ENCODE measurements at regions not wholly inside any gene's neighbourhood (a gene's known extent, or its start where the extent isn't known, plus 50 kb on each side); places are given as distances from the start of the nearest gene placed in this dataset.

DNA sequence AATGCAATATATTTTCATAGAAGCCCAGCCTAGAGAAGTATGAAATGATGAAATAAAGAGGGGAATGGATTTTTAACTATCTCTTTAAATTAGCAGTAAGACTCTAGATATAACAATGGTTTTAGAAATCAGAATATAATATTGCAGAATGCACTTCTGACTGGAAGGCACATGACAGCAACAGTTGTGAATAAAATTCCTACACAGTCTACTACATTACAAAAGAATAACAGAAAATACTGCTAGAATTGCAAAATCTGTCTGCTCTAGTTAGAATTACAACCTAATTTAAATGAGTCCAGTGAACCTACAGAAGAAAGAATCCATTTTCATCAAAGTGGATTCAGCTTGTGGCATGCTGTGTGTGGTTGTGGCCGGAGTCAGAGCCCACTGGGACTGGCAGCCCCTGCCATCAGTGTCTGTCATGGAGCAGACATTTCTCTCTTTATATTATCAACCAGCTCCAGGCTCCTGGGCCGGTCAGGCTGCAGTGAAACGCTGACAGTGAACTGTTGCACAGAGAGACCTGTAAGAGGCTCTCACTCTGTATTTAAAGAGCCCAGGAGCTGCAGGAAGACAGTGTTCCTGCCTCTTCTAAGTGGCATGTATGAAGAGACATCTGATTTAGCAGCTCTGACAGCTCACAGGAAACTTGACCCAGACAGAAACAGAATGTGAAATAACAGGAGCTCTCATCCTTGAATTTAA is 1523.8 kb upstream of the CADM2 start:
- H3K79me2 ChIP-seq (ENCODE audit: insufficient read depth, low read length): no peaks in the 10 kb centered on the region
- CTCF ChIA-PET: no interaction called here
- TF ChIP-seq, protein P1, sequence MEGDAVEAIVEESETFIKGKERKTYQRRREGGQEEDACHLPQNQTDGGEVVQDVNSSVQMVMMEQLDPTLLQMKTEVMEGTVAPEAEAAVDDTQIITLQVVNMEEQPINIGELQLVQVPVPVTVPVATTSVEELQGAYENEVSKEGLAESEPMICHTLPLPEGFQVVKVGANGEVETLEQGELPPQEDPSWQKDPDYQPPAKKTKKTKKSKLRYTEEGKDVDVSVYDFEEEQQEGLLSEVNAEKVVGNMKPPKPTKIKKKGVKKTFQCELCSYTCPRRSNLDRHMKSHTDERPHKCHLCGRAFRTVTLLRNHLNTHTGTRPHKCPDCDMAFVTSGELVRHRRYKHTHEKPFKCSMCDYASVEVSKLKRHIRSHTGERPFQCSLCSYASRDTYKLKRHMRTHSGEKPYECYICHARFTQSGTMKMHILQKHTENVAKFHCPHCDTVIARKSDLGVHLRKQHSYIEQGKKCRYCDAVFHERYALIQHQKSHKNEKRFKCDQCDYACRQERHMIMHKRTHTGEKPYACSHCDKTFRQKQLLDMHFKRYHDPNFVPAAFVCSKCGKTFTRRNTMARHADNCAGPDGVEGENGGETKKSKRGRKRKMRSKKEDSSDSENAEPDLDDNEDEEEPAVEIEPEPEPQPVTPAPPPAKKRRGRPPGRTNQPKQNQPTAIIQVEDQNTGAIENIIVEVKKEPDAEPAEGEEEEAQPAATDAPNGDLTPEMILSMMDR (IDR thresholded peaks at IDR 0.05 in 2 of 3, conservative IDR thresholded peaks at IDR 0.05 in 1 of 3; ENCODE audit: borderline replicate concordance in 1 of 3, insufficient read depth in 1 of 3, low read depth in 2 of 3, low read length in 2 of 3): no peak
- TF ChIP-seq ZFX (IDR thresholded peaks at IDR 0.05) (no peak), CBX3 (IDR thresholded peaks at IDR 0.05; ENCODE audit: low read depth) (no peak), EGR1 (IDR thresholded peaks at IDR 0.05; ENCODE audit: low read depth) (no peak), SRF (IDR thresholded peaks at IDR 0.05; ENCODE audit: low read depth) (no peak), ELF1 (IDR thresholded peaks at IDR 0.05; ENCODE audit: borderline replicate concordance, low read depth) (no peak), SIN3A (IDR thresholded peaks at IDR 0.05; ENCODE audit: low read depth) (no peak), ZNF274 (IDR thresholded peaks at IDR 0.05; ENCODE audit: low read depth, low read length) (no peak)
- no peaks in the 10 kb centered on the region for H3K27me3 ChIP-seq (ENCODE audit: insufficient read depth, low read length)
- ATAC-seq (no peak), DNase-seq (ENCODE audit: low read depth, low spot score) (no peak)
- no TSS peak for BruUV-seq (replicated peaks)
- no peak overlapping the region for H3K4me3 ChIP-seq (replicated peaks in 1 of 2; ENCODE audit: low read depth in 1 of 2, low read length in 2 of 2)
- no peak overlapping the region for H3K4me2 ChIP-seq (ENCODE audit: low read length)
- H2AFZ ChIP-seq (ENCODE audit: low read depth, low read length, poor library complexity, severe bottlenecking): no peak overlapping the region
- no peaks in the 10 kb centered on the region for H3K36me3 ChIP-seq (ENCODE audit: control insufficient read depth in 1 of 2, insufficient read depth in 2 of 2, low read length in 2 of 2)
- no peaks in the 10 kb centered on the region for H3K9me2 ChIP-seq (ENCODE audit: insufficient read depth)
- RAD21 ChIA-PET (ENCODE audit: low non-redundant PET in 1 of 2, low total read pairs in 2 of 2, uncharacterized antibody in 2 of 2, unreplicated experiment in 2 of 2): no interaction called here
- H3K9ac ChIP-seq (ENCODE audit: low read length): no peak overlapping the region
- no peaks in the 10 kb centered on the region for H4K20me1 ChIP-seq (ENCODE audit: insufficient read depth)
- H3K9me3 ChIP-seq (ENCODE audit: control insufficient read depth in 1 of 2, insufficient read depth in 1 of 2, low read depth in 1 of 2, low read length in 2 of 2): peaks cover 18 to 19% of the 10 kb centered on the region in 2 experiments; a peak in 3 of 4 replicates
- H3K27ac ChIP-seq (ENCODE audit: low read depth, low read length): no peak overlapping the region
- intact Hi-C loops (cut with micrococcal nuclease): no loop called here
- POLR2A ChIA-PET: no interaction called here
- H3K4me1 ChIP-seq (ENCODE audit: control insufficient read depth in 1 of 2, insufficient read depth in 2 of 2, low read length in 2 of 2): no peaks in the 10 kb centered on the region

DNA sequence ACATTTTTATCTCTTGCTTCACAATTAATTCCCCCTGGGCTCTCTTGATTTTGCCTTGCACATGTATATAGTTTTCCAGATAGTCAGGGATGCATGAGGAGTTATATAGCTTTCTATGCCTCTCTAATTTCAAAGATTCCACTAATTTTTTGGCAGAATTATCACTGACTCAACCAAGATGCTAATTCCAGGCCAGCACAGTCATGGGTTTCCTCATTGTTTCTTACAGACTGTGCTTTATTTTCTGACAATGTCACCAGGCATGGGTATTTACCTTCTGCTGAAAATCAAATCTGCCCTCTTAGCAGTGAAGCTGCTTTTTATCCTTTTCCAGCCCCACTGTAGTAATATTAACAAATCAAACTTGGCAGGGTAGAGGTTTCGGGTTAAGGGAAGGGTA is 1520.6 kb upstream of the CADM2 start:
- H3K4me2 ChIP-seq (ENCODE audit: low read length): no peak overlapping the region

More for the DNA sequence above, 1520.6 kb upstream of the CADM2 start:
- no peak for DNase-seq (ENCODE audit: low read depth, low spot score)
- Histone ChIP-seq H3K4me3 (replicated peaks in 1 of 2; ENCODE audit: low read depth in 1 of 2, low read length in 2 of 2) (no peak overlapping the region), H3K9ac (ENCODE audit: low read length) (no peak overlapping the region), H3K9me3 (ENCODE audit: control insufficient read depth in 1 of 2, insufficient read depth in 1 of 2, low read depth in 1 of 2, low read length in 2 of 2) (peaks cover 19 to 36% of the 10 kb centered on the region in 2 experiments; a peak in 3 of 4 replicates), H3K79me2 (ENCODE audit: insufficient read depth, low read length) (no peaks in the 10 kb centered on the region), H2AFZ (ENCODE audit: low read depth, low read length, poor library complexity, severe bottlenecking) (no peak overlapping the region), H3K4me1 (ENCODE audit: control insufficient read depth in 1 of 2, insufficient read depth in 2 of 2, low read length in 2 of 2) (no peaks in the 10 kb centered on the region), H4K20me1 (ENCODE audit: insufficient read depth) (no peaks in the 10 kb centered on the region), H3K36me3 (ENCODE audit: control insufficient read depth in 1 of 2, insufficient read depth in 2 of 2, low read length in 2 of 2) (no peaks in the 10 kb centered on the region), H3K27ac (ENCODE audit: low read depth, low read length) (no peak overlapping the region), H3K9me2 (ENCODE audit: insufficient read depth) (no peaks in the 10 kb centered on the region), H3K27me3 (ENCODE audit: insufficient read depth, low read length) (no peaks in the 10 kb centered on the region)
- ChIA-PET CTCF (no interaction called here), RAD21 (ENCODE audit: low non-redundant PET in 1 of 2, low total read pairs in 2 of 2, uncharacterized antibody in 2 of 2, unreplicated experiment in 2 of 2) (no interaction called here), POLR2A (no interaction called here)
- ATAC-seq: no peak
- intact Hi-C loops (cut with micrococcal nuclease): no loop called here
- no peak for TF ChIP-seq TCF7L2 (IDR thresholded peaks at IDR 0.05; ENCODE audit: borderline replicate concordance, extremely low read depth, insufficient read depth, insufficient read length)
- TF ChIP-seq YY1 (IDR thresholded peaks at IDR 0.05; ENCODE audit: extremely low read depth, insufficient replicate concordance, low read depth, low read length): no peak
- no peak for TF ChIP-seq POLR2AphosphoS5 (IDR thresholded peaks at IDR 0.05; ENCODE audit: low read depth, low read length)
- TF ChIP-seq, protein P1 (IDR thresholded peaks at IDR 0.05 in 2 of 3, conservative IDR thresholded peaks at IDR 0.05 in 1 of 3; ENCODE audit: borderline replicate concordance in 1 of 3, insufficient read depth in 1 of 3, low read depth in 2 of 3, low read length in 2 of 3): no peak
- TF ChIP-seq FOSL1 (IDR thresholded peaks at IDR 0.05; ENCODE audit: low read depth): no peak
- TF ChIP-seq SP1 (IDR thresholded peaks at IDR 0.05; ENCODE audit: low read depth): no peak
- TF ChIP-seq EZH2 (IDR thresholded peaks at IDR 0.05): no peak
- BruUV-seq (replicated peaks): no TSS peak
